OCI-LY7 (cell line): ENCODE measurements at regions not wholly inside any gene's neighbourhood (a gene's known extent, or its start where the extent isn't known, plus 50 kb on each side); places are given as distances from the start of the nearest gene placed in this dataset.

Source experiments
- BruUV-seq: library from RNA; stranded (reverse); fragments of 400-500 nt; replicated peaks from 2 replicates; lab custom pipeline; 2021; lab: Mats Ljungman, UMichigan
- CTCF ChIA-PET: fragments of 300-600 bp; sonication (Branson Sonifier 250); formaldehyde crosslinking; loops from one replicate; lab custom pipeline; 2022; ENCODE audit warnings: antibody characterized with exemption; ENCODE audit not compliant: unreplicated experiment; lab: Charles Lee
- POLR2A ChIA-PET: fragments of 300-600 bp; sonication (Branson Sonifier 250); formaldehyde crosslinking; loops from one replicate; lab custom pipeline; 2022; ENCODE audit warnings: antibody characterized with exemption; lab: Charles Lee
- DNase-seq: peaks from one replicate; pipeline ENCODE4 v3.0.0-alpha.2; 2015; ENCODE audit warnings: low spot score
- H2AFZ ChIP-seq: fragments of 200-600 bp; sonication (generic), shearing (Covaris generic); 2 replicates; pipeline ENCODE4 v1.6.1; 2014; ENCODE audit warnings: mild to moderate bottlenecking, antibody characterized with exemption, low read length, moderate library complexity
- H3K27ac ChIP-seq: fragments of 200-600 bp; sonication (generic); 2 replicates; pipeline ENCODE4 v1.5.1; 2014; ENCODE audit warnings: mixed run types, low read depth, mild to moderate bottlenecking, moderate library complexity, low read length, inconsistent platforms; ENCODE audit not compliant: poor library complexity, severe bottlenecking
- H3K36me3 ChIP-seq: fragments of 200-600 bp; sonication (generic); 2 replicates; pipeline ENCODE4 v1.6.1; 2014; ENCODE audit warnings: mild to moderate bottlenecking, antibody characterized with exemption, low read length, moderate library complexity, mixed read lengths; ENCODE audit not compliant: insufficient read depth
- H3K4me1 ChIP-seq: fragments of 200-600 bp; sonication (generic); 2 replicates; pipeline ENCODE4 v1.5.1; 2014; ENCODE audit warnings: mild to moderate bottlenecking, low read length; ENCODE audit not compliant: insufficient read depth, poor library complexity, severe bottlenecking
- H3K4me2 ChIP-seq: fragments of 200-600 bp; sonication (generic); 2 replicates; pipeline ENCODE4 v1.6.1; 2014; ENCODE audit warnings: mild to moderate bottlenecking, low read length
- H3K4me3 ChIP-seq: fragments of 200-600 bp; sonication (generic); 2 replicates; pipeline ENCODE4 v1.5.1; 2014; ENCODE audit warnings: mild to moderate bottlenecking, low read depth, low read length; ENCODE audit not compliant: poor library complexity, severe bottlenecking
- H3K79me2 ChIP-seq: fragments of 200-600 bp; sonication (generic); 2 replicates; pipeline ENCODE4 v1.6.1; 2016; ENCODE audit warnings: low read depth, mild to moderate bottlenecking, low read length, moderate library complexity, mixed read lengths; ENCODE audit not compliant: insufficient read depth
- H3K9me2 ChIP-seq: fragments of 200-600 bp; sonication (generic); 2 replicates; pipeline ENCODE4 v1.6.1; 2016; ENCODE audit warnings: mild to moderate bottlenecking, low read length, mixed read lengths; ENCODE audit not compliant: insufficient read depth
- H3K9me3 ChIP-seq: fragments of 200-600 bp; sonication (generic); 2 replicates; pipeline ENCODE4 v1.6.1; 2014; ENCODE audit warnings: mild to moderate bottlenecking, mixed run types, low read length, mixed read lengths
- H4K20me1 ChIP-seq: fragments of 200-600 bp; sonication (generic); 2 replicates; pipeline ENCODE4 v1.6.1; 2014; ENCODE audit warnings: mild to moderate bottlenecking, antibody characterized with exemption, low read length, moderate library complexity, mixed read lengths; ENCODE audit not compliant: insufficient read depth
- CTCF ChIP-seq: fragments of 200-600 bp; sonication (generic); conservative IDR thresholded peaks from 2 replicates; pipeline ENCODE4 v1.5.1; 2014; ENCODE audit warnings: mild to moderate bottlenecking, antibody characterized with exemption, low read length, moderate library complexity, mixed read lengths
- EZH2phosphoT487 ChIP-seq: fragments of 200-600 bp; sonication (generic); IDR thresholded peaks from 2 replicates; pipeline ENCODE4 v1.6.1; 2018; ENCODE audit warnings: low read depth, borderline replicate concordance, mild to moderate bottlenecking, mixed run types, antibody characterized with exemption, low read length, moderate library complexity, mixed read lengths
- intact Hi-C: fragments of 100-400 bp; cut with micrococcal nuclease; formaldehyde crosslinking; loops from one replicate; pipeline ENCODE4 v1.10.0; 2022; ENCODE audit not compliant: unreplicated experiment

GRCh38 chr2:183511154-183511553 is 386.9 kb downstream of the NUP35 start:
- Histone ChIP-seq H3K36me3 (no peaks in the 10 kb centered on the region), H2AFZ (no peak overlapping the region), H3K4me3 (no peak overlapping the region), H3K9me2 (no peaks in the 10 kb centered on the region), H3K27ac (no peak overlapping the region), H4K20me1 (no peaks in the 10 kb centered on the region), H3K9me3 (no peaks in the 10 kb centered on the region), H3K4me1 (no peaks in the 10 kb centered on the region), H3K79me2 (no peaks in the 10 kb centered on the region), H3K4me2 (no peak overlapping the region)
- no peak for DNase-seq
- BruUV-seq: no TSS peak
- ChIA-PET CTCF (no interaction called here), POLR2A (no interaction called here)
- intact Hi-C loops: no loop called here
- TF ChIP-seq EZH2phosphoT487: no peak
- no peak for TF ChIP-seq CTCF

GRCh38 chr2:183519371-183520056 is 395.3 kb downstream of the NUP35 start:
- Histone ChIP-seq H3K27ac (no peak overlapping the region), H2AFZ (no peak overlapping the region), H3K9me3 (no peaks in the 10 kb centered on the region), H3K4me3 (no peak overlapping the region), H3K4me2 (no peak overlapping the region), H3K4me1 (no peaks in the 10 kb centered on the region), H4K20me1 (no peaks in the 10 kb centered on the region), H3K79me2 (no peaks in the 10 kb centered on the region), H3K36me3 (no peaks in the 10 kb centered on the region), H3K9me2 (no peaks in the 10 kb centered on the region)
- intact Hi-C loops: no loop called here
- ChIA-PET CTCF (no interaction called here), POLR2A (interaction anchor here (1.6 kb wide), 1 partner anchor 37 kb away, joined by 4 read pairs; no protein-coding TSS in a partner anchor)
- no peak for DNase-seq
- BruUV-seq: no TSS peak
- no peak for TF ChIP-seq CTCF
- no peak for TF ChIP-seq EZH2phosphoT487

GRCh38 chr2:183521911-183522310 is 397.7 kb downstream of the NUP35 start:
- no peaks in the 10 kb centered on the region for H3K4me1 ChIP-seq
- no peaks in the 10 kb centered on the region for H3K9me3 ChIP-seq
- no peak overlapping the region for H2AFZ ChIP-seq
- ChIA-PET CTCF (no interaction called here), POLR2A (interaction anchor here (0.7 to 1.2 kb wide), 4 partner anchors 10 to 215 kb away, joined by 3 read pairs; no protein-coding TSS in a partner anchor)
- H3K4me3 ChIP-seq: no peak overlapping the region
- intact Hi-C loops: no loop called here
- no TSS peak for BruUV-seq
- no peak for DNase-seq
- no peaks in the 10 kb centered on the region for H4K20me1 ChIP-seq
- H3K79me2 ChIP-seq: no peaks in the 10 kb centered on the region
- H3K4me2 ChIP-seq: no peak overlapping the region
- no peaks in the 10 kb centered on the region for H3K9me2 ChIP-seq
- TF ChIP-seq EZH2phosphoT487 (no peak), CTCF (no peak)
- no peak overlapping the region for H3K27ac ChIP-seq
- no peaks in the 10 kb centered on the region for H3K36me3 ChIP-seq
